WERI-Rb-1 (cell line): ENCODE measurements at regions not wholly inside any gene's neighbourhood (a gene's known extent, or its start where the extent isn't known, plus 50 kb on each side); places are given as distances from the start of the nearest gene placed in this dataset.

ENCODE experiments used
- DNase-seq: peaks from one replicate; pipeline ENCODE4 v3.0.0-alpha.2; 2020
- H3K27ac ChIP-seq: fragments of 250-450 bp; sonication (Bioruptor Pico); 2 replicates; pipeline ENCODE4 v1.5.1; 2020; ENCODE audit warnings: mild to moderate bottlenecking, moderate library complexity
- H3K27me3 ChIP-seq: fragments of 250-450 bp; sonication (Bioruptor Pico); 2 replicates; pipeline ENCODE4 v1.5.1; 2021; ENCODE audit warnings: mild to moderate bottlenecking, low read depth, moderate library complexity; ENCODE audit not compliant: insufficient read depth, severe bottlenecking
- H3K36me3 ChIP-seq: fragments of 250-450 bp; sonication (Bioruptor Pico); 2 replicates; pipeline ENCODE4 v1.5.1; 2020; ENCODE audit warnings: mild to moderate bottlenecking, moderate library complexity
- H3K4me3 ChIP-seq: 2 replicates; pipeline ENCODE4 v1.5.1; 2011; ENCODE audit warnings: low read depth, mild to moderate bottlenecking, control low read depth, low read length
- H3K9me3 ChIP-seq: fragments of 250-450 bp; sonication (Bioruptor Pico); 2 replicates; pipeline ENCODE4 v1.5.1; 2021; ENCODE audit warnings: mild to moderate bottlenecking, moderate library complexity; ENCODE audit not compliant: severe bottlenecking
- CTCF ChIP-seq: IDR thresholded peaks from 2 replicates; pipeline ENCODE4 v1.5.1; 2011; ENCODE audit warnings: low read depth, mild to moderate bottlenecking, control low read depth, inconsistent platforms, low read length

- Histone ChIP-seq H3K27ac (no peak overlapping the region), H3K4me3 (no peak overlapping the region)
- no peak for DNase-seq
Observed at GRCh38 chr13:97107815-97108529, 113.7 kb upstream of the OXGR1 start.

DNA sequence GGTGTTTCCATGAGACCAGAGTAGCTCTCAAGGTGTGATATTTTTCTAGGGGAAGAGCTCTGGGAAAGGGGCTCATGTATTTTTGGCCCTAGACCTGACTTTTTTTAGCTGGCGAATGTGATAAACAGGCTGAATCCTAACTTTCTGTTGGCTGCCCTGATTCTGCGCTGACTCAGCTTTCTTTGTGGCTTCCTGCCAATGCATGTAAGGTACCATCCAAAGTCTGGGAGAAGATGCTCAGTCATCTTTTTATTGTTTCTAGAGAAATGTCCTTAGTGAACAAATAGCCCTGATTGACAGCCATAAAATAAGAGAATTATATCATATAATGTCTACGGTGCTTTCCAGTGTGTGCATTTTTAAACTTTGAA is 113.6 kb upstream of the MBNL2 start:
- no peak for TF ChIP-seq CTCF
- Histone ChIP-seq H3K36me3 (no peaks in the 10 kb centered on the region), H3K27me3 (no peaks in the 10 kb centered on the region), H3K27ac (no peak overlapping the region), H3K4me3 (no peak overlapping the region), H3K9me3 (peaks cover 2% of the 10 kb centered on the region)
- DNase-seq, result no peak

More at GRCh38 chr13:97107815-97108529, 113.7 kb upstream of the OXGR1 start:
- no peak for TF ChIP-seq CTCF
- no peaks in the 10 kb centered on the region for H3K36me3 ChIP-seq
- no peaks in the 10 kb centered on the region for H3K27me3 ChIP-seq
- peaks cover 2% of the 10 kb centered on the region for H3K9me3 ChIP-seq

- no peak for DNase-seq
- Histone ChIP-seq H3K4me3 (no peak overlapping the region; the same call in 1 of the 2 replicates), H3K27ac (no peak overlapping the region), H3K36me3 (no peaks in the 10 kb centered on the region), H3K9me3 (peaks cover 2% of the 10 kb centered on the region), H3K27me3 (no peaks in the 10 kb centered on the region)
- no peak for TF ChIP-seq CTCF
Observed at GRCh38 chr13:97109256-97109655, 112.9 kb upstream of the MBNL2 start.

GRCh38 chr13:97109841-97110492 is 112.2 kb upstream of the MBNL2 start:
- peak; percentile 93 for DNase-seq
- Histone ChIP-seq H3K9me3 (peaks cover 2% of the 10 kb centered on the region), H3K27ac (no peak overlapping the region), H3K27me3 (no peaks in the 10 kb centered on the region), H3K4me3 (peak overlapping the region; percentile 23), H3K36me3 (no peaks in the 10 kb centered on the region)
- TF ChIP-seq CTCF, result peak; percentile 99

GRCh38 chr13:97110936-97111335 is 111.2 kb upstream of the MBNL2 start:
- DNase-seq, result no peak
- Histone ChIP-seq H3K27me3 (no peaks in the 10 kb centered on the region), H3K9me3 (no peaks in the 10 kb centered on the region), H3K36me3 (no peaks in the 10 kb centered on the region), H3K27ac (no peak overlapping the region), H3K4me3 (no peak overlapping the region)
- TF ChIP-seq CTCF, result no peak

DNA sequence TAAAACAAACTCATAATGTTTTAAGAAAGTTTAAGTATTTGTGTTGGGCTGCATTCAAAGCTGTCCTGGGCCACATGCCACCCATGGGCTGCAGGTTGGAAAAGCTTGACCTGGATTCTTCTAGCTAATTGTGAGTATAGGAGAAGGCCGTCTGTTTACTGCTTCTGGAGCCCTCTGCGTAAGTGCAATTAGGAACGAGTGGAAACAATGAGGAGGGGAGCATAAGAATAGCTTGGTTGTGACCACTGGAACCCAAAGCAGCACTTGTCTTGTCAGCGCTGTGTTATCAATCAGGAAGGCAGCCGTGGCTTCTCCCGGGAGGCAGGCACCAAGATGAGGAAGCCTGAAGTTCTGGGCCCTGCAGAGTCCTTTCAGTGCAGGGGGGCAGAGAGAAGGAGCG is 110.4 kb upstream of the MBNL2 start:
- no peak for TF ChIP-seq CTCF
- DNase-seq, result no peak
- H3K9me3 ChIP-seq, result no peaks in the 10 kb centered on the region
- no peaks in the 10 kb centered on the region for H3K36me3 ChIP-seq
- no peak overlapping the region for H3K27ac ChIP-seq
- H3K27me3 ChIP-seq, result no peaks in the 10 kb centered on the region
- H3K4me3 ChIP-seq, result no peak overlapping the region
